HG03066 (cell line): ENCODE measurements at regions not wholly inside any gene's neighbourhood (a gene's known extent, or its start where the extent isn't known, plus 50 kb on each side); places are given as distances from the start of the nearest gene placed in this dataset.

Experiments used
- ATAC-seq: cut with Tn5 transposase; IDR thresholded peaks from one replicate; pipeline ENCODE4 v1.9.1; 2021; ENCODE audit warnings: low read depth; ENCODE audit not compliant: unreplicated experiment

DNA sequence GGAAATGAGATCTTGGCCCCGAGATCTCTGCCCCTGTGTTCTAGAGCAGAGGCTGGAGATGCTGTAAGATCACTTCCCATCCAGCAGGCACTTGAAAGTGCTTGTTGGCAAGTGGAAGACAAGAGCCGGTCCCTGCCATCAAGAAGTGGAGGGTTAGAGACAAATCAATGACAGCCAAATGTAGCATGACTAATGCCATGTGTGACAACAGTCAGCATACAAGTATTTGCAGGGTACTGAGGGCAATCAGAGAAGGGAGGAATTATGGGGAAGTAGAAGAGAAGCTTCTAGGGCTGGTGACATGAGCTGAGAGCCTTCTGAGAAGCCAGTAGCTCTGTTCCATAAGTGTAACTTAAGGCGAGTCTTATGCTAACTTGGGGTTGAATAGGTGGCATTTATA is 58.6 kb downstream of the TMEM17 start:
- no peak for ATAC-seq

DNA sequence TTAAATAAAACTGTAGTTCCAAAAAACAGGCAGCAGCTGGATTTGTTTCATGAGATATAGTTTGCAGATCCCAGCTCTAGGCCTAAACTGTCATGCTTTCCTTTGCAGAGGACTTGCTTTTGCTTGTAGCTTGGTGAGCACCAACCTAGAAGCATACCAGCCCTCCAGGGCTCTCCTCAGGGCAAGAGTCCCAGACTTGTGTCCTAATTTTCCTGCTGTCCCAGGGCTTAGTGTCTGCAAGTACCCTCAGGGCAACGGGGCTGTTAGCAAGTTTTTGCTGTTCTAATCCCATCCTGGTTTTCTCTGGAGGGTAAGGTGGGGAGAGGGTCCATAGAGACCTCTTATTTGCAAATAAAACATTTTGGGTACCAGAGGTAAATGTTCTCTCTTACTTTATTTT is 59.5 kb downstream of the TMEM17 start:
- no peak for ATAC-seq

DNA sequence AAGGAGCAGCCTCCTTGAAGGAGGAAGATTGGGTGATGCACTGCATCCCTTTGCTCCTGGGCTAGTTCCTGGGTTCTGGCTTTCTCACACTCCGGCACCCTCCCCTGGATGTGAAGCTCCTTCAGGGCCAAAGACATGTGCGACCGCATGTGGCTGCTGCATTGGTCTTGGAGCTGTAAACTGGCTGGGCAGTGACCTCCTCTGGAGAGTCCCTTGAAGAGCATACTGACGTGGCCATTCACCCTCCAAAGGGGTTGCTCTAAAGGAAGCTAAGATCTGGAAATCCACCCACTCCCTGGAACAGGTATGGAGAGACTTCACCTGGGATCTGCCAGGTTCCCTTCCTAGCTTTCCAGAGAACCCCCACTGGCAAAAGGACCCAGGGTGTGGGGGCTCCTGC is 62.1 kb downstream of the TMEM17 start:
- ATAC-seq = no peak

DNA sequence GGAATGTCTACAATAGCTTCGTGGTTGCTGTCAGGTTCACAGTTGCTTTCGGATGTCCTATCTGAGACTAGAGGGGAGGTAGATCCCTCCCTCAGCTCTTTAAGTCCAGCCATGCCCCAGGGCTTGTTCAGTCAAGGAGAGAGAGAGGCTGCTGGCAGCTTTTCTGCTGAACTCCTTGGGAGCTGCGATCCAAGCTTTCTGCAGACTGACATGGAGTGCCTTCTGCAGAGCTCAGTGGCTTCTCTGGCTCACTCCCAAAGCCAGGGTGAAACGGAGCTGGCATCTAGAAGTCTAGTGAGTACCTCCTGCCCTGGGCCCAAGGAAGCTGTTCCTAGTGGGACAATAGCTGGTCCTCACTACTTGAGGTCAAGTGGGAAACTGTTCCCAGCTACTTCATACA is 62.5 kb downstream of the TMEM17 start:
- ATAC-seq = no peak

DNA sequence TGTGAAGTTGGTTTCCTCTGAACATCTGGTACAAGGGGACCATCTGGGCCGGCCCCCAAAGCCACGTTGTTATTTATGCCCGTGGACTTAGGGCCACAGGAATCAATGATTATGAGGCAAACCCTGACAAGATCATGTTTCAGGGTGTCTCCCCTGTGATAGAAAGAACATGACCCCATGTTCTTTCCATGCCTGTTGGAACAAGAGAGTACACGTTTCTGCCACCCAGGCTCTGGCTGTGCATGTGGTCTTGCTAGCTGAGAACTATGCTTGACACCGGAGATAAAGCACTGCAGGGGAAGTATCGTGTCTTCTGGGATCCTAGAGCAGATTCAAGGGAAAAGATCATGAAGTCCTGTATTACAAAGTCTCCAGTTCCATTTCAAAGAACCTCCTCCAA is 64.2 kb downstream of the TMEM17 start:
- ATAC-seq = no peak

DNA sequence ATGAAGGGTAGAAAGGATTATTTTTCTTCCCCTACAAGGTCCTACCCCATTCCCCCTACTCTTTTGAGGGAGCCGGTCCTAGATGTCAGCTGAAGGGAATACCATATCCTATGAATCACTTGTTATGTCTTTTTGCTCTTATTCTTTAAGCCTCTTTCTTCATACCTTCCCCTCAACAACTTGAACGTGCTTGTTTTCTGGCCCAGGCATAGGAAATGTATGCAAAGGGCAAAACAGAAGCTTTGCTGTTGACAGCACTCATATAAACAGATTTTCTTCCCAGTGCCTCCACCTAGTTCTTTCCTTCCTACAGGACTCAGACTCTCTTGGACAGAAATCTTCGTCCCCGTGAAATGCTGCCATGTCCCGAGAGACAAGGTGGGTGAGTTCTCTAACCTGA is 64.6 kb downstream of the TMEM17 start:
- ATAC-seq = no peak

DNA sequence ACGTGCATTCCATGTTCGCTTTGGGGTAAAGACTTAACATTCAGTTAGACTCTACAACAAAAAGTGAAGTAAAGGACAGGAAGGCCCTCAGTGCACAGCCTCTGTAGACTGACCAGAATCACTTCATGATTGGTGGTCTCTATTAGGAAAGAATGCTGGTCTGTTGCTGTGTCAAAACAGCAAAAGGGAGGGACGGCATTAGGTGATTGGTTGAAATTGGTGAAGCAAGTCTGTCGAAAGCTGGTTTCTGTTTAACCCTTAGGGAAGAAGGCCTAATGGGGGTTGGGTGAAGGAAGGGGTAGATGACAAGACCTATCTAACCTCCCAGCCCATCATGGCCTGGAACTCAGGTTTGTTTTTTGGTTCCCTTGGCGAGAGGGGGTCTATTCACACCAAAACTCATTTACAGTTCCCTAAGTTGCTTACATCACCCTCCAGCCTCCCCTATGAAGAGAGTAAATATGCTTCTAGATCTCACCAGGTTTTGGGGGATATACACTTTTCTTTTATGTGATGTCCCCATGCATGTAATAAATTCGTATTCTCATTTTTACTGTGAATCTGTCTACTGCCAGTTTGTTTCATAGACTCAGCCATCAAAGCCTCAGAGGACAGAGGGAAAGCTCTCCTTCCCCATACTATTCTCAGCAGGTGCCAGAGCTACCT is 65.6 kb downstream of the TMEM17 start:
- ATAC-seq = no peak

DNA sequence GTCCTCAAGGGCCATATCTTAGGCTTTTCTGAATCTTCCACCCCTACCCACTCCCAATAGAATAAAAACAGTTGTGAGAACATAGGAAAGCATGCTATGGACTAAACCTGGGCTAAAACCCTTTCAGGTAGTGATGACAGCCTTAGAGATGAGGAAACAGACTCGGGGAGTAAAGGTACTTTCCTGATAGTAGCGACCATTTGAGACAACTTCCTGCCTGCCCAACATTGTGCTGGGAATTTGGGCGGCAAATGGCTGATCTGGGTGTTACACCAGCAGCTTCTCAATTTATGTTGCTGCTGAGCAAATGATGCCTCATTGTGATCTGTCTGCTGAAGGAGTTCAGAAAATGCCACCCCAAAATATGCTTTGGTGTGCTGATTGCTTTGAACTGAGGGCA is 66.6 kb downstream of the TMEM17 start:
- no peak for ATAC-seq

DNA sequence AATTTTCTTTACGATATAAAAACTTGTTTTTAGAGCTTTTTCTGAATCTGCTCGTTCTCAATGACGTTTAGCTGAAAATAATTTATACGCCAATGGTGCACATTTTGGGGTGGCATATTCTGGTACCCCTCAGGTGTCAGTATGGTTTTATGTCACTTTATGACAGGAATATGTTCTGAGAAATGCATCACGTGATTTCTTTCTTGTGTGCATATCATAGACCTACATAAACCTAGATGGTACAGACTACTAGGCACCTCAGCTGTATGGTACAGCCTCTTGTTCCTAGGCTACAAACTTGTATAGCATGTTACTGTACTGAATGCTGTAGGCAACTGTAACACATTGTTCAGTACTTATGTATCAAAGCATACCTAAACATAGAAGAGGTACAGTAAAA is 68.2 kb downstream of the TMEM17 start:
- no peak for ATAC-seq

DNA sequence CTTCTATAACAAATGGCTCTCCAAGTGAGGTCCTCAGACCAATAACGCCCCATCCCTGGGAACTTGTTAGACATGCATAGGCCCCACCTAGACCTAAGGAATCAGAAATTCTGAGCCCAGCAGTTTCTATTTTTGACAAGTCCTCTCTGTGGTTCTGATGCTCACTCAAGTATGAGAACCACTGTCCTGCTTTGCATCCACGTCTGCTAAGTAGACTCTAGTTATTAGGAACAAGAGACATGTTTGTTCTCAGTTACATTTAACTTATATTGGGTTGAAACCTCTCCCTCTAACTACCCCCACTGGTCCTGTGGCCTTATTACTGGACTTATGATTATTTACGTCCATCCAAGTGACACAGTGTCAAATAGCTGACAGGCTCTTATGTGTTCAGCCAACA is 70.3 kb downstream of the TMEM17 start:
- ATAC-seq = peak; percentile 88

DNA sequence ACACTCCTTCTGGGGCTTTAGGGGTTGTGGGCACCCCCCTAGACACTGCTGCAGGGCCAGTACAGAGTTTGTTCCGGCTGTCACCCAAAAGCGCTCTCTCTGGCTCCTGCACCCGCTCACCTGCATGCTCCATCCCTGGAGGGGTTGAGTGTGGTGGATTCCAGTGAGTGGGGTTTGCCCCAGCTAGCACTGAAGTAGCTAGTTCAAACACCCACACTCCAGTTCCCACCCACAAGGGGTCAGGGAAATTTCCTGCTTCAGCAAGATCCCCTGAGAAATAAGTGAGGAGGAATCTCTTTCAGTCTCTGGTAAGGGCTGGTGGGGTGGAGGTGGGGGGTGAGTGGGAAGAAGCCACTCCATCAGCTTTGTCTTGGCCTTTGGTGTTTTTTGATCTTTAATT is 73.6 kb downstream of the TMEM17 start:
- ATAC-seq = no peak

DNA sequence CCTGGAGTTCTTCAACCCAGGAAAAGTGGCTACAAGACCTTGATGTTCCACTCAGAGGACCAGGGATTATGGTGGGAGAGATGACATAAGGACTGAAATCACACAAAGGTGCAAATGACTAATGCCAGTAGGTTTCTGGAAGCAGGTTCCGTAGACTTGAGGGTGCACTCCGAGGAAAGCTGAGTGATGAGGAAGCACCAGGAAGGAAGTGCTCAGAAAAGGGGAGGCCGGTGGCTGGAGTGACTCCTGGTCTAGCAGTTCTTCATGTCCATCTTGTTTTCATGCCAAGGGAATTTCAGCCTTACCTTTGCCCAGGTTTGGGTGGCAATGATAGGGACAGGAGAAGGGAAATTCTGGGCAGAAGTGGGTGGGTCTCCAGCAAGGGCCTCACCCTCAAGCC is 74.5 kb downstream of the TMEM17 start:
- no peak for ATAC-seq

DNA sequence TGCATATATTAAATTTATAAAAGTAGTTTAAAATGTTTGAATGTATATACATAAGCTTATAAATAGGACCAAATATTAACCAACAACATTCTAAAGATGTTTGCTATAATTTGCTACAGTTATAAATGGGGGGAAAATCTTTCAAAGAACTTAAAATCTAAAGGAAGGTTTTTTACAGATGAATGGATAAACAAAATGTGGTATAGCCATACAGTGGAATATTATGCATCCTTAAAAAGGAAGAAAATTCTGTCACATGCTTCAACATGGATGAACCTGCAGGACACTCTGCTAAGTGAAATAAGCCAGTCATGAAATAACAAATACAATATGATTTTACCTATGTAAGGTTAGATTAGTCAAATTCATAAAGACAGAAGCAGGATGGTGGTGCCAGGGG is 75.8 kb downstream of the TMEM17 start:
- no peak for ATAC-seq

DNA sequence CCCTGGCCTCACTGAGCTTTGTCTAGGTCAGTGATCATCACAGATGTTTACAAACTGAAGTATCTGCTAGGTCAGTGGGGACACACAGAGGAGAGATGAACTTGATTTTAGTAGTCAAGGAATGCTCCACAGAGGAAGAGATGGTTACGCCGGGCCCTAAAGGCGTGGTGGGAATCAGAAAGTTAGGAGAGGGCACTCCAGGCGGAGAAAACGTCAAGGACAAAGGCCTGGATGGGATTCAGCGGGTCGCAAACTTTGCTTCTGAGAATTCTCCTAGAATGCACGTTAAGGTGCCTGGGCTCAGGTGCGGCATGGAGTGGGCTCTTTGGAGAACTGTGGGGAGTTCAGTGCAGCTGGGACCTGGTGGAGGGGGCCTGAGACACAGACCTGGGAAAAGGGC is 78.8 kb downstream of the TMEM17 start:
- no peak for ATAC-seq

DNA sequence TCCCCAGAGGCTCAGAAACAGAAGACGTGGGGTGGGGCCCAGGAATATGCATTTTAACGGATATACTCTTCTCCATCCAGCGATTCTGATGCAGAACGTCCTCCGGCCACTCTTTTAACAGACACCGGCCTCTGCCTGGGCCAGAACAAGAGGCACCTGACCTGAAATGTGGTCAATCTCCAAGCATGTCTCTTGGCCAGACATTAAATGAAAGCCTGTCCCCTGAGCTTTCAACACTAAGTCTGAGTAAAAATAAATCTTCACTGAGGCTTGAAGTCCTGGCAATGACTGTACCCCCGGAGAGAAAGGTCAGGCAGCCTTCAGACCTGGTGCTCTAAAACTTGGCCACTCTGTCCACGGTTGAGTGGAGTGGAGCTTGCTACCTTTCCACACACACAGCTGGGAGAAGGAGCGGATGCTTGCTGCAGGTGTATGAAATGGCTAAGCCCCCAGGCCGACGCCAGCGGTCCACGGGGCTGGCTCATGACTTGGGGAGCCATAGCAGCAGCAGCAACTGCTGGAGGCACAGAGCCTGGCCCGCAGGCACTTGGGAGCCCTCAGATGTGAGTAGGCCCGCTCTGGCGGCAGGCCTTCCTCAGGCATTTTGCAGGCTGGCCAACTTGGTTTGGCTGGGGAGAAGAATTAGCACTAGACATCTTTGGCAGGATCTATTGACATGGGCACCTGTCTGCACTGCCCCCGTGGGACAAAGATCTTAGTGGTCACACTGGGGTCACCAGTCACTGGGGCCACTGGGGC is 79.7 kb downstream of the TMEM17 start:
- ATAC-seq = no peak

DNA sequence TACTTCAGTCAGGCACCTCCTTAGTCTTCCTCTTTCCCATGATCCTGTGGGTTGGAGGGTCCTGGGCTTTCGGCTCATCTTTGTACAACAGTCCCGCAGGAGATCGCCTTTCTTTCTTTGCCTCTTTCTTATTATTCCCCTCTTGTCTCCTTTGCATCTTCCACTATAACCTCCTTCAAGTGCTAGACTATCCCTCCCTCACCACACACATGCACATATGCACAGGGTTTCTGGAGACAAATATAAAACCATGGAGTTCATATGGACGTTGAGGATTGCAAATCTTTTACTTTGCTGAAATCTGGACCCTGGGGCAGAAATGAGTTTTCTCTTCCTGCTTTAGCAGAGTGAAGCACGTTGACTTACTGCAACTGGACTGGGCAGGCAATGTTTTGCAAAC is 80.3 kb downstream of the TMEM17 start:
- no peak for ATAC-seq

DNA sequence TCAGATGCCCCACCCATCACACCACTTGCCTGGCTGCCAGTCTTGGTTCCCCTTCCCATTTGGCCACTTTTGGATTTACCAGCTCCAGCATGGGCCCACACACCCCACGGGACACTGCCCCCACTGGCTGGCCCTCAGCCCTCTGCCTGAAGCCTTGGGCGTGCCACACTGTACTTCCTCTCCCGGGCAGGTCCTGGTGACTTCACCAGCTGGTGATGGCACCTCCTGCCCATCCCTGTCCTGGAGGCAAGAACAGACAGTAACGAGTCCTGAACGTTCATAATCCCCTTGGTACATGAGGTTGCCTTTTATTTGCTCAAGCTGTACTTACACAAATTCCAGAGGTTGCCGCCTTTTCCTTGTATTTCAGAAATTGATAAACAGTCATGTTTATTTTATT is 81.1 kb downstream of the TMEM17 start:
- ATAC-seq = no peak

DNA sequence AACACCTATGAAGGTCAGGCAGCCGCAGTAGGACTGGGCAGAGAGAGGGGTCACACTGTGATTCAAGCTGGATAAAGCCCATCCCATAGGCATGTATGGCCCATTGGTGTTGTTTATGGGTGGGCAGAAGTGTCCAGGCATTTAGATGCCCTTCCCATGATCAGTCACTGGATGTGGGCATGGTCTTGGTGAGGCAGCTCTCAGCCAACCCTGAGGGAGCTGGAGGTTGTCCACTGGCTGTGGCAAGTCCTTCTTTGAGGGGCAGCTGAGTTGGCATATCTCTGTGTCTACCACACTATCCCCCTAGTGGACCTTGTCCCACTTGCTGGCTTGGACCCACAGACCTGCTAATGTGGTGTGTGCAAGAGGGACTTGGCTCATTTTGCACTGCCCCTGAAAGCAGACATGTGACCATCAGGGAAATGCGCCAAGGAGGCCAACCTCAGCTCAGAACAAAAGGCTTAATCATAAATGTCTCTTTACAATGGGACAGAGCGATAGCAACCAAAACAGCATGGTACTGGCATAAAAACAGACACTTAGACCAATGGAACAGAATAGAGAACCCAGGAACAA is 82.0 kb downstream of the TMEM17 start:
- no peak for ATAC-seq

DNA sequence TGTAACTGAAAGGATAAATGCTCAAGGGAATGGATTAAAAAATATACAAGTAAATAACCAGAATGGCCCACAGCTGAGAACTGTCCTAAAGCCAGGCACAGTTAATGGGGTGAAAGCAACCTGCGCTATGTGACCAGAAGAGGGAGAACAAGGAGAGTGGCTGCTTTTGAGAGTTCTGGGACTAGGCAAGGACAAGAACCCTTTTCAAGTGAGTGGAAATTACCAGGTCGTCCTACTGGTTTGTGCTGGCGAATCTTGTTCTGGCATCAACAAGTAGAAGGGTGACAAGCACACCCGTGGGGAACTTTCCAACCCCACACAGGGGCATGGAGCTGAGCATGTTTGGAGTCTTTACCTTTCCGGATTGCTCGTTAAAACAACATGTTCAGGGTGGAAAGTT is 82.8 kb downstream of the TMEM17 start:
- ATAC-seq = no peak

DNA sequence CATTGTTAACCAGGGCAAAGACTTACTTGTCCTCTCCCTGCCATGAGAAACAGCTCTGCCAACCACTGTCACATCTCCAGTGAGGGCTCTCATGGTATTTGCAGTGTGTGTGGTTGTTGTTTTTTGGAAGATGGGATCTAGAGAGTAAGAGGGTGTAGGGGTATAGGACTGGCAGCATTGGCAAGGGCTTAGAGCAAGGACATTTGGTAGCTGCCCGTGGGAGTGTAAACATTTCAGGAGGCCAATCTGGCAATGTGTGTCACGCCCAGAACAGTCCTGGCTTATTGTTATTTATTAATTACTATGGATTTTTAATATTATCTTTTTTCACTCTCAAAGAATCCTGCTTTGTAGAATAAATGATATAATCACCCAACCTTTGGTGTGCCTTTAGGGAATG is 90.5 kb downstream of the TMEM17 start:
- ATAC-seq = no peak

DNA sequence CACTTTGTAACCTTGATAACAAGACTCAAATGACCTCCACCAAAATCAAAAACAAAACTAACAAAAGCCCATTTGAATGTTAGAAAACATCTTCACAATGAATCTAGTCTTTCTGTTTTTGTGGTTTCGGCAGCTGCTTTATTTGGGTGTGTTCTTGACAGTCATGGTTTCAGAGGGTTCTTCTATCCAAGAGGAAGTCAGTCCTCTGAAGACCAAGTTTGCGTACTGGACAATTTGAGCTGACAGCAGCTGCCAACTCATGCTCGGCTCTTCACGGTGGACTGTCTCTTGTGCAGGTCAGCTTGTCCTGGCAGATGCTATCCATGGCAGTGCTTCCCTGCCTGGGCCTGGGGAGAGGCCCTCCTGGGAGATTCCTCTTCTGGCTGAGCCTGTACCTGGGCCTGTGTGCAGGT is 91.0 kb downstream of the TMEM17 start:
- ATAC-seq = peak; percentile 85

DNA sequence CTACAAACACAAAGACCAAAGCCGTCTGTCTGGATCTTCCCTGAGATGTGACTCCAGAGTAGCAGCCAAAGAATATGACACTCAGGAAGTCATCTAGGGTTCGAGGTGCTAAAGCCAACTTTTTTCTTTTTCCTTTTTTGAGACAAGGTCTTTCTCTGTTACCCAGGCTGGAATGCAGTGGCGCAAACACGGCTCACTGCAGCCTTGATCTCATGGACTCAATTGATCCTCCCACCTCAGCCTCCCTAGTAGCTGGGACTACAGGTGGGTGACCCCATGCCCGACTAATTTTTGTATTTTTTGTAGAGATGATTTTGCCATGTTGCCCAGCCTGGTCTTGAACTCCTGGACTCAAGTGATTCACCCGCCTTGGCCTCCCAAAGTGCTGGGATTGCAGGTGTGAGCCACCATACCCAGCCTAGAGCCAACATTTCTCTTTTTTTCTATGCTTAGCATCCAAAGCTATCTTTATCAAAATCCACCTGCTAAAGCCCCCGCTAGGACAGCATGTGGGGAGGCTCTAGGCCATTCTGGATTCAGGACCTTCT is 92.8 kb downstream of the TMEM17 start:
- ATAC-seq = no peak
